Neuron (in vitro differentiated cells): ENCODE measurements at regions not wholly inside any gene's neighbourhood (a gene's known extent, or its start where the extent isn't known, plus 50 kb on each side); places are given as distances from the start of the nearest gene placed in this dataset.
A peak's percentile ranks its signal among the peaks of the same experiment; 100 is the strongest.

ENCODE experiments used
- H2AFZ ChIP-seq: one replicate; pipeline ENCODE4 v1.6.1; 2013; ENCODE audit warnings: low read depth, mild to moderate bottlenecking, inconsistent platforms, low read length, moderate library complexity
- H3K27me3 ChIP-seq: one replicate; pipeline ENCODE4 v1.6.1; 2013; ENCODE audit warnings: low read length; ENCODE audit not compliant: insufficient read depth
- H3K36me3 ChIP-seq: one replicate; pipeline ENCODE4 v1.6.1; 2013; ENCODE audit warnings: low read length; ENCODE audit not compliant: insufficient read depth
- H3K4me1 ChIP-seq: one replicate; pipeline ENCODE4 v1.6.1; 2013; ENCODE audit warnings: low read length; ENCODE audit not compliant: insufficient read depth
- H3K4me3 ChIP-seq: 2 replicates; pipeline ENCODE4 v1.5.1; 2013; ENCODE audit warnings: mild to moderate bottlenecking, low read length, moderate library complexity
- H3K9me3 ChIP-seq: one replicate; pipeline ENCODE4 v1.6.1; 2013; ENCODE audit warnings: low read length

DNA sequence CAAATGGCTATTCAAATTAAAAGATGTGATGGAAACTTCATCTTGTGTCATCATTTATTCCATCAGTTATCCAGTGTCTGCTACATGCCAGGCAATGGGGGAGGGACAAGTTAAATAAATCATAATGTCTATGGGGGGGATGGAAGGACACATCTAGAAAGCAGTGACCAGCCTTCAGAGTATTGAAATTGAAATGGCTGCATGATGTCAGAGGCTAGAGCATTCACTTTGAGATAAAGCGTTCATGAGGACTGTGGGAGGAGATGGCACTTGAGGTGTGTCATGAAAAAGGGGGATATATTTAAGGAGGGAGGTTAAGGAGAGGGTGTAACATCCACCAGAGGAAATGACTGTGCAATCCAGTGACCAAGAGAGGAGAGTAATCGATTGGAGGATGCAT lies 50.6 kb downstream of the SLIT2 start:
- Histone ChIP-seq H3K4me1 (peaks cover 2% of the 10 kb centered on the region), H2AFZ (no peak overlapping the region), H3K9me3 (no peaks in the 10 kb centered on the region), H3K4me3 (no peak overlapping the region), H3K36me3 (no peaks in the 10 kb centered on the region), H3K27me3 (no peaks in the 10 kb centered on the region)

DNA sequence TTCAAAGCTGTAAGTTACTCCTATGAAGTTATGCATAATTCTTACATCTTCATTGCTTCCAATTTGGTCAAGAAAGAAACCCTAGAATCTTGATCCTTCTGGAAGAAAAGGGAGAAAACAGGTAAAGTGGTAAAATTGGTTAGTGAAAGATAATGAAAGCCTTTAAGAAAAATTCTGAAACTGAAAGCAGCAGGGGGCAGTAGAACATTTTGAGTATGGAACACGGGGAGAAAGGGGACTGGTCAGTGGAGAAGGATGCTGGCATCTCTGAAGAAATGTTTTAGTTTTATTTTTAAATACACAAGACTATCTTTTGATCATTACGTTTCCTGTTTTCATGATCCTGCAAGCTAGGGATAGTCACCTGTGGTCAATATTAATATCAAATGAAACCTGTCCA lies 54.3 kb downstream of the SLIT2 start:
- Histone ChIP-seq H2AFZ (no peak overlapping the region), H3K4me3 (no peak overlapping the region), H3K9me3 (no peaks in the 10 kb centered on the region), H3K36me3 (no peaks in the 10 kb centered on the region), H3K4me1 (peaks cover 2% of the 10 kb centered on the region), H3K27me3 (no peaks in the 10 kb centered on the region)

DNA sequence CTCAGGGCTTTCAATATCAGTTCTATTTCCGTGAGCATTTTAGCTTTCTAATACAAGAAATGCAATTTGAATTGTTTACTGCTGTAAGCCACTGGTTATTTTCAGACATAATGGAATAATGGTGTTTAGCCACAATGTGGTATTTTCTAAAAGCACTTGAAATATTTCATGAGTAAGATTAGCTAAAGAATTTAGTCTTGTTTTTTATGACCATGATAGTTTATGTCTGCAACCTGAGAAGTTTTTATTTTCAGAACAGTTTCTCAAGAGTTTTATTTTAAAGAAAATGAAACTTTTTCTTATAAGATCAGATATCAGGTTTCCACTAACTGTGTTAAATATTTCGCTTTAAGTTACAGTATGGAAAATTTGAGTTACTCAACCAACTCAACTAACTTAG lies 60.2 kb downstream of the SLIT2 start:
- Histone ChIP-seq H3K27me3 (no peaks in the 10 kb centered on the region), H3K9me3 (no peaks in the 10 kb centered on the region), H3K4me1 (peaks cover 3% of the 10 kb centered on the region), H3K36me3 (no peaks in the 10 kb centered on the region), H3K4me3 (no peak overlapping the region), H2AFZ (no peak overlapping the region)

DNA sequence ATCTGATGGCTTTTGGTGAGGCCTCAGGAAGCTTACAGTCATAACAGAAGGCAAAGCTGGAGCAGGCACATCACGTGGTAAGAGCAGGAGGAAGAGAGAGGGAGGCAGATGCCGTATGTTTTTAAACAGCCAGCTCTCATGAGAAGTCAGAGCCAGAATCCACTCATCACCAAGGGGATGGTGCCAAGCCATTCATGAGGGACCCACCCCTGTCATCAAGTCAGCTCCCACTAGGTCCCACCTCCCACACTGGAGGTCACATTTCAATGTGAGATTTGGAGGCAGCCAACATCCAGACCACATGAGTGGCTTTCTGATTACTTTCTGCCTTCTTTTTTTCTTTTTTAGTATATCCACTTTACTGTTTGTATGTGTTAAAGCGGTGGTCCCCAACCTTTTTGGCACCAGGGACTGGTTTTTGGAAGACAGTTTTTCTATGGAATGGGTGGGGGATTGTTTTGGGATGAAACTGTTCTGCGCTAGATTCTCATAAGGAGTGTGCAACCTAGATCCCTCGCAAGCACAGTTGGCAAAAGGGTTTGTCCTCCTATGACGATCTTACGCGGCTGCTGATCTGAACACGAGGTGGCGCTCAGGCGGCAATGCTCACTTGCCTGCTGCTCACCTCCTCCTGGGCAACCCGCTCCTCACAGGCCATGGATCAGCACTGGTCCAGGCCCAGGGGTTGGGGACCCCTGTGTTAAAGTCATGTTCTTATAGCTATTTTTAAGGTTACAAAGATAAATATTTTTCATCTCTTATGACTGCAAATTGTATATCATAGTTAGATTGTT lies 61.7 kb downstream of the SLIT2 start:
- H3K9me3 ChIP-seq: no peaks in the 10 kb centered on the region
- H3K36me3 ChIP-seq: no peaks in the 10 kb centered on the region
- no peaks in the 10 kb centered on the region for H3K27me3 ChIP-seq
- H3K4me1 ChIP-seq: peaks cover 18% of the 10 kb centered on the region
- no peak overlapping the region for H3K4me3 ChIP-seq
- H2AFZ ChIP-seq: no peak overlapping the region

DNA sequence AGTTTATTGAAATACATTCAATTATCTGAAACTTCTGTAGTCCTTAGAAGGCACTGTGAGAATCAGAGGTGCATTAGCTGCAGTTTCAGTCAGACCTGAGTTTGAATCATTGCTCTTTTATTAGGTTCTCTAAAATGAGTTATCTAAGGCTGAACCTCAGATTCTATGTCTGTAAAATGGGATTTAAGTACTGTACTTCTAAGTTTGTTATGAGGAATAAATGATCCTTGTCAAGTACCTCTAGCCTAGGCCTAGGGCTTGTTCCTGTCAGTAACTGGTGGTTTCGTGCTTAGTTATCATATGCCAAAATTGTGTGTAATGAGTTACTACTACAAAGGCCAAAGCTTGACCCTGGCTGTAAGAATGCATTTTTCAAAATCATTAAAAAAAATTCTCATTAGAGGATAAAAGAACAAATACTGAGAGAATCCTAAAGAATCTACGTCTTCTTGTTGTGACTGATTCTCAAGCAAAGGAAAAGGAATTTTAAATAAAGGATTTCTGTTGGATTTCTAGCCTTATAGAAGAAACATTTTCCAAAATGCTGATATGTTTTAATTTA lies 65.8 kb downstream of the SLIT2 start:
- Histone ChIP-seq H3K36me3 (no peaks in the 10 kb centered on the region), H3K27me3 (no peaks in the 10 kb centered on the region), H3K9me3 (no peaks in the 10 kb centered on the region), H3K4me1 (peaks cover 46% of the 10 kb centered on the region), H3K4me3 (peak overlapping the region; percentile 31), H2AFZ (peak overlapping the region; percentile 43)

DNA sequence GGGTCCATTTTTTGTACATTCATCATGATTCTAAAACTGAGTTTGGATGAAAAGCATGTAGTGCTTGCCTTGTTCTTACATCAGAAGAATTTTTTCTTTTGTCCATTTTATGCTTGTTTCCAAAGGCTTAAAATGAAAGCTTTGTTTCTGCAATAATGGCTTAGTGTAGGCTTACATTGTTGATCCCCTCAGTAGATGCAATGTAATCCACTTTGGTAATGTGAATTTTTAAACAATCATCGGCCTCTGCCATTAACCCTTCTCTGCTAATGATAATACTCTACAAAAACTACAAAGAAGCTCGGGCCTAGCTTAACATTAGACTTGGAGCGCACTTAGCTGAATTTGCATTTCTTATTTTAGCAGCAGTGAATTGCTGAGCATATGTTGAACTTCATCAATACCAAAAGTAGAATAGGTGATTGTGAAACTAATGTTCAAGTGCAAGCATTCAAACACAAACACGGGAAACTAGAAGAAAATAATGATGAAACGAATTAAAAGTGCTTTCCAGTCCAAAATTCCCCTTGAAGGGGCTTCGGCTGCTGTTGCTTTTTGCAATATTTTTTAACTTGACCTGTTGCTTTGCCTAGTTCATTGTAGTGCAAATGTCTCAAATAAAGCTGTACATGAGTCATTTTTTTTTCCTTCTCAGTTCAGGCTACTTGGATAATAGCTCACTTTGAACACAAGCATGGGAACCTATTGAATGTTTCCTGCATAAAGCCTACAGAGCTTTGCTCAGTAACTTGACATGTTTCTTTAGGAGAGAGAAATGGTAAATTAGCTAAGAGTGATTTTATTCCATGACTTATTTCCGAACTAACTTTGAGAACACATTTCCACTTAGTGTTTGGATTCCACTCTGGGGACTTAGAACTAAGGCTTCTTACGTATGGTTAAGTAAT lies 66.5 kb downstream of the SLIT2 start:
- Histone ChIP-seq H3K36me3 (no peaks in the 10 kb centered on the region), H3K4me3 (peak overlapping the region; percentile 31), H3K4me1 (peaks cover 46% of the 10 kb centered on the region), H2AFZ (peak overlapping the region; percentile 43), H3K9me3 (no peaks in the 10 kb centered on the region), H3K27me3 (no peaks in the 10 kb centered on the region)

DNA sequence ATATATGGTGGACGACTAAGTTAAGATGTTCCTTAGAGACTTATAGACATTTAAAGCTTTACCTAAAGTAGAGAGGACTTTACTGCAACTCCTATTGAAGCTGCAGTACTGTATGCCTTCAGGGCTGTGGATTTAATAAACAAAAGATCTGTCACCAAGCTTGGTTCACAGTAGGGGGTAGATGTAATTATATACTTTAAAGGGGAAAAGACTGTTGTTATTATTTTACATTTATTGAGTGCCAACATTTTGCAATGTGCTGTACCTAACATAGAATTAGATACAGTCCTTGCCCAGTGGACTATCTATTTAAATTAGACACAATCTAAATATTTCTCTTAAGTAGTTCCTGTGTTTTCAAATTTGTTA lies 67.2 kb downstream of the SLIT2 start:
- Histone ChIP-seq H3K27me3 (no peaks in the 10 kb centered on the region), H3K4me3 (peak overlapping the region; percentile 31), H3K36me3 (no peaks in the 10 kb centered on the region), H3K4me1 (peaks cover 46% of the 10 kb centered on the region), H3K9me3 (no peaks in the 10 kb centered on the region), H2AFZ (peak overlapping the region; percentile 43)

DNA sequence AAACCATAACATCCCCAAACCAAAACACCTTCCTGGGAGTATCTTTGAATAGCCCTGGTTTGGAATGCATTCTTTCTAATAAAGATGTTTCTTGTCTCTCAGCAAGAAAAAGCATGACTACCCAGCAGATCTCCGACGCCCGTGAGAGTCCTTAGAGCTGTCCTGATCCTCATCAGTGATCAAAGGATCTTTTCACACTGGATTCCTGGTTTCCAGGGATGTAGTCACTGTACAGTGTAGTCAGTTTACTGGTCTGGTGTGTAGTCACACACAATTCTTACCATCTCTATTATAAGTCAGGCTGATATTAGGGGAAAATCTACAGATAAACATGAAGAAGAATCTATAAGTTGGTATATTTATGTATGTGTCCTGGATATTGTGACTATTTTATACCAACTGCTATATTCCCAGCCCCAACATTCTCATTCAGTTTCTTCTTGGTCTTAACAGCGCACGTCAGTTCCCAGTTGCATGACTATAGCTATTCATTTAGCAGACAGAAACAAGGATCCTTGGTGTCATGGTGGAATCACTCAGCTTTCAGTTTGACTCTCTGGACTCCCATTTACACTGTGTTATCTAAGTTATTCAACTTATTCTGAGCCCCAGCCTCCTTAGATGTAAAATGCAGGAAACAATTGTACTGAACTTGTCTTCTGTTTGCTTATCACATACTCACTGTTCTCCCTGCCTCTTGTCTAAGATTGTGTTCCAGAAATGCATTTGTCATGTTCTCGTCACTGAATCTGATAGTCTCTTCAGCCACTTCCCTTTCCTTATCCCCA lies 68.3 kb downstream of the SLIT2 start:
- no peaks in the 10 kb centered on the region for H3K9me3 ChIP-seq
- no peaks in the 10 kb centered on the region for H3K36me3 ChIP-seq
- no peaks in the 10 kb centered on the region for H3K27me3 ChIP-seq
- peaks cover 46% of the 10 kb centered on the region for H3K4me1 ChIP-seq
- no peak overlapping the region for H3K4me3 ChIP-seq
- no peak overlapping the region for H2AFZ ChIP-seq

DNA sequence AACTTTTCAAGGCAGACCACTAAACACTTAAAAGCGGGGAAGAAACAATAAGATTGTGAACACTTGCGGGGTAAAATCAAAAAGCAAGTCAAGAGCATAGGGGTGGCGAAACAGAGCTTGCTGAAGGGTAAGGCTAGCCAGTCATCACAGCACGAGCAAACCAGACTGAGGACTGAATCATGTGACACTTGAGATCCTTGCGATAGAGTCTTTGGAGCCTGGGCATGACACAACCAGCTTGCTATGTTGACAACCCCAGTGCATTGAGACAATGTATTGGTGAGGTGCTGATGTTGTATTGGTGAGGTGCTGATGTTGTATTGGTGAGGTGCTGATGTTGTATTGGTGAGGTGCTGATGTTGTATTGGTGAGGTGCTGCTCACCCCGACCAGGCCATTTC lies 72.3 kb downstream of the SLIT2 start:
- H2AFZ ChIP-seq: no peak overlapping the region
- H3K9me3 ChIP-seq: no peaks in the 10 kb centered on the region
- no peak overlapping the region for H3K4me3 ChIP-seq
- no peaks in the 10 kb centered on the region for H3K27me3 ChIP-seq
- no peaks in the 10 kb centered on the region for H3K36me3 ChIP-seq
- peaks cover 22% of the 10 kb centered on the region for H3K4me1 ChIP-seq

DNA sequence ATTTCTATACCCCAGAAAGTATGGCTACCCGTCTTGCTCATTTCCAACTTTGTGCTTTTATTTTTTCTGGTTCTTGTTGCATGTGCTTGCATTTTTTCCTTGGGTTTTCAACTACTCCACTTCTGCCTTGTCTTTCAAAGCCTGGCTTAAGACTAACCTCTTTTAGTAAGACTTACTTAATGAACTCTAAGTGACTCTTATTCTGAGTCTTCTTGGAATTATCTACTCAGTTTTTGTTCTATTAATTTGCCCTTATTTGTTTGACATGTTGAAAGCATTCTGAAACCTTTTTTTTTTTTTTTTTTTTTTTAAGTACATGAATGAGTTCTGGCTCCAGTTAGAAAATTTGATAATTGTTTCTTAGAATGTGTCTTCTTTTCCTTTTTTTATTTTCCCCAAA lies 74.8 kb downstream of the SLIT2 start:
- H3K4me1 ChIP-seq: no peaks in the 10 kb centered on the region
- H3K36me3 ChIP-seq: no peaks in the 10 kb centered on the region
- no peak overlapping the region for H2AFZ ChIP-seq
- no peaks in the 10 kb centered on the region for H3K9me3 ChIP-seq
- H3K27me3 ChIP-seq: no peaks in the 10 kb centered on the region
- no peak overlapping the region for H3K4me3 ChIP-seq

DNA sequence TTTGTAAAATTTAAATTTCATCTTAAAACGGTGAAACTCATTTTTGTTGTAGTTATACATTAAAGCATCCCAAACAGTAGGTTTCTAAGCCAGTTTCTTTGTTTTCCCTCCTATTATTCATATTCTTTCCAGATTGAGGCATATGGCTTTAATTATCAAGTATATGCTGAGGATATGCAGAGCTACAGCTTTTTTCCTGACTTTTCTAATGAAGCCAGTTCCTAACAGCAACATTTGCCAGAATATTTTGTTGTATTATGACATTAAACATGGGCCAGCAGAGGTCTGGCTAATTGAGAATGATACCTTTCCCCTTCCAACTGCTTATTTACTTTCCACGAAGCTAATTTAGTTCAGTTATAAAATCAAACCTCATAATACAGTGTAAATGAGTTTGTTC lies 75.3 kb downstream of the SLIT2 start:
- no peaks in the 10 kb centered on the region for H3K36me3 ChIP-seq
- H3K9me3 ChIP-seq: no peaks in the 10 kb centered on the region
- no peaks in the 10 kb centered on the region for H3K4me1 ChIP-seq
- no peak overlapping the region for H3K4me3 ChIP-seq
- H2AFZ ChIP-seq: no peak overlapping the region
- H3K27me3 ChIP-seq: no peaks in the 10 kb centered on the region

DNA sequence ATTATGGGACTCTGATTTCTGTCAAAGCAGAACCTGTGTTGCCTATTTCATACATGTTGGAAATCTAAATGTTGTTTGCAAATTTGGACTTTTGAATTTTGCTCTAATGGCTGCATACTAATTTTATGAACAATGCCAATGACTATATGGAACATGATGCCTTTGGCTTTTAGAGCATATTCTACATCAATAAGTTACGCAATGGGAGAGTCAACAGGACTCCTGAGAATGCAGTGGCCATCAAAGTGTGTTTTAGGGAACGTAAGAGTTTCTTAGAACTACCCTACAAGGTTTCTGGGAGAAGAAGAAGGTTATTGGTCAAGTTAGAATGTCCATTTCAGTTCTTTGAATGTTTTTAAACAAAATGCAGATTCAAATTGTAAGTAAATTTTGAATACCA lies 76.1 kb downstream of the SLIT2 start:
- H3K4me3 ChIP-seq: no peak overlapping the region
- H2AFZ ChIP-seq: no peak overlapping the region
- no peaks in the 10 kb centered on the region for H3K9me3 ChIP-seq
- H3K36me3 ChIP-seq: no peaks in the 10 kb centered on the region
- peaks cover 6% of the 10 kb centered on the region for H3K4me1 ChIP-seq
- H3K27me3 ChIP-seq: no peaks in the 10 kb centered on the region

DNA sequence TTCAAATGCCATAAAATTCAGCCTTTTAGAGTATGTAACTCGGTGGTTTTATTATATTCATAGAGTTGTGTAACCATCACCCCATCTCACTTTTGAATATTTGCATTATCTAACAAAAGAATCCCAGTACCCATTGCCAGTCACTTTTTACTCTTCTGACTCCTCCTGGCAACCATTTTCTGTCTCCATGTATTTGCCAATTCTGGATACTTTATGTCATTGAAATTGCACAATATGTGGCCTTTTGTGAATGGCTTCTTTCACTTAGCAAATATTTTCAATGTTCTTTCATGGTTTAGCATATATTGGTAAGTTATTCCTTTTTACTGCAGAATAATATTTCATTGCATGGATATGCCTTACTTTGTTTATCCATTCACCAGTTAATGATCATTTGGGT lies 79.9 kb downstream of the SLIT2 start:
- H3K4me3 ChIP-seq: no peak overlapping the region
- H3K9me3 ChIP-seq: peaks cover 1% of the 10 kb centered on the region
- H3K36me3 ChIP-seq: no peaks in the 10 kb centered on the region
- H2AFZ ChIP-seq: no peak overlapping the region
- no peaks in the 10 kb centered on the region for H3K27me3 ChIP-seq
- H3K4me1 ChIP-seq: peaks cover 19% of the 10 kb centered on the region
